HG02885 (cell line): ENCODE measurements at regions not wholly inside any gene's neighbourhood (a gene's known extent, or its start where the extent isn't known, plus 50 kb on each side); places are given as distances from the start of the nearest gene placed in this dataset.

Experiments
- ATAC-seq: cut with Tn5 transposase; IDR thresholded peaks from one replicate; pipeline ENCODE4 v1.9.1; 2021; ENCODE audit warnings: mild to moderate bottlenecking; ENCODE audit not compliant: unreplicated experiment, poor library complexity

GRCh38 chr4:182074139-182074538, 169.1 kb upstream of the TENM3 start:
- ATAC-seq: no peak

DNA sequence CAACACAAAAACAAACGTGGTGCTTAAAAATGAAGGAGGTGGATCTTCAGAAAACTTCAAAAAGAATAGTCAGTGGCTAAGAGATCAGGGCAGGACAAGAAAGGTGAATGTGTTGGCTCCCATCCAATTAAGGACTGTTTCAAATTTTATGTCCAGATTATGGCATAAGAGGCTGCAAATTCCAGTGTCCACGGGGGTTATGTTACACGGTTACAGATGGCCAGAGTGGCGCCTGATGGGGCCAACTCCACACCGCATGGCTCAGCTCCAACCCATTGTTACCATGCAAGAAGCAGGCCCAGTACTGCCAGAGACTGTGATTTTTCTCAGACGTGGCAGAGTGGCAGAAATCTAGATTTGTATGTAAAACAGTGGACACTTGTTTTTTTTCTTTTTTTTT, 168.4 kb upstream of the TENM3 start:
- ATAC-seq: no peak

- no peak for ATAC-seq
Observed at GRCh38 chr4:182082910-182083309, 160.3 kb upstream of the TENM3 start.

GRCh38 chr4:182083671-182084410, 159.4 kb upstream of the TENM3 start:
- ATAC-seq: no peak

- ATAC-seq: no peak
Observed at GRCh38 chr4:182085051-182085480, 158.1 kb upstream of the TENM3 start.

- ATAC-seq: no peak
Observed at GRCh38 chr4:182089326-182089725, 153.9 kb upstream of the TENM3 start.

- ATAC-seq: no peak
Observed at GRCh38 chr4:182090186-182090585, 153.0 kb upstream of the TENM3 start.

DNA sequence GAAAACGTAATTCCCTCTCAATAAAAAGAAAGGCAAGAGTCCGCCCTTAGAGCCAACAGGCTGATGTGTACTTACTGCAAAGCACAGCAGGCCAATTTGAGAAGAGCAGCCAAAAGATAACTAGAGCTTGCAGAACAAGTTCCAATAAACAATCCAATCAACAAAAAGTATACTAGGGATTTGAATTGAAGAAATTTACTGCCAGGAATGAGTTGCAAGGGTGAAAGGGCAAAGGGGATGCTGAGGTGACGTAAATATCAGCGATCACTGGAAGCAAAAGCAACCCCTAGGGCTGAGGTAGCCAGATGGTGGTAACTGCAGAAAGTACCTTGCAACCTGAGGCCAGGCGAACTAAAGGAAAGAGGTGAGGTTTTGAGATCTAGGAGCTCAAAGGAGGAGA, 152.1 kb upstream of the TENM3 start:
- no peak for ATAC-seq

GRCh38 chr4:182093431-182093831, 149.8 kb upstream of the TENM3 start:
- ATAC-seq: no peak

DNA sequence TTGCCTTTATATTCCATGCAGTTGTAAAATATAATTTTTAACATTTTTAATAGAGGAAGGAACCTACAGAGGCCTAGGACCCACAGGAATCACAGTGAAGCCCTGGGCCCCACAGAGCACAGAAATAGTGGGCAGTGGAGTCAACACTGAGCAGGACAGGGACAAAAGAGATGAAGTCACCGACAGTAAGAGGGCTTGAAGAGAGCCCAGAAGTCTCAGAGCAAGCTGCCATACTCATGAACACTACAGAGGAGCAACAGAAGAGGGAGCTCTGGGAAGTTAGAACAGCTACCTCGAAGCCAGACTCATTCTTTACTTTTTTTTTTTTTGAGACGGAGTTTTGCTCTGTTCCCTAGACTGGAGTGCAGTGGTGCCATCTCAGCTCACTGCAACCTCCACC, 149.3 kb upstream of the TENM3 start:
- ATAC-seq: no peak

GRCh38 chr4:182101618-182102017, 141.6 kb upstream of the TENM3 start:
- ATAC-seq: no peak

GRCh38 chr4:182102576-182102975, 140.6 kb upstream of the TENM3 start:
- ATAC-seq: no peak

- ATAC-seq: no peak
Observed at GRCh38 chr4:182103614-182104319, 139.4 kb upstream of the TENM3 start.

DNA sequence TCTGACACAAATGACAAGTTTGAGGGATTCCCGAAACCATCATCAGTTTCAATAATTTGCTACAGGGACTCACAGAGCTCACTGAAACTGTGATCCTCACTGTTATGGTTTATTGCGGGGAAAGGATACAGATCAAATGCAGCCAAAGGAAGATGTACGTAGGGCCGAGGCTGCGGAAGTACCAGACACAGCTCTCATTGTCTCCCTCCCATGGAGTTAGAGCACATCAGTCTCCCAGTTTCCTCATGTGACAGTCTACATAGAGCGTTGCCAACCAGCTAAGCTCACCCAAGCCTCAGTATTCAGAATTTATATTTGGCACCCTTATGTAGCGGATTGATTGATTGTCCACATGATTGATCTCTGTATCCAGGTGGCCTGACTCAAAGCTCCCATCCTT, 137.8 kb upstream of the TENM3 start:
- ATAC-seq: no peak

DNA sequence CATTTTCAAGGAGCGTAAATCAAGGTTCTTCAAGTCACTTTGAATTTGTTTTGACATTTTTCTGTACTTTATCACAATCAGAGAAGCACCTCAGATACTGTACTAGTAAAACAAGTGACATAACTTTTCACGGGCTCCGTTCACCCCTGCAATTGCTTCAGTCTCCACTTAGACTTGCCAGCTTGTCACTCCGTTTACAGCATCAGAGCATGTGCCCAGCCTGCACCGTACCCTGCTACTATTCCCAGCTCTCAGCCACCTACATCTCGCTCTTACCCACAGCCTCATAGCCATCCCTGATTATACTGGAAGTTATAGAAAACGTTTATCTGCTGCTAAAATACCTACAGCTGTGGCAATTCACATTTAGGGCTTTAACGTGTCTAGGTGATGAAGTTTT, 135.3 kb upstream of the TENM3 start:
- no peak for ATAC-seq

GRCh38 chr4:182111586-182111985, 131.6 kb upstream of the TENM3 start:
- ATAC-seq: no peak

GRCh38 chr4:182113779-182114178, 129.4 kb upstream of the TENM3 start:
- ATAC-seq: no peak

DNA sequence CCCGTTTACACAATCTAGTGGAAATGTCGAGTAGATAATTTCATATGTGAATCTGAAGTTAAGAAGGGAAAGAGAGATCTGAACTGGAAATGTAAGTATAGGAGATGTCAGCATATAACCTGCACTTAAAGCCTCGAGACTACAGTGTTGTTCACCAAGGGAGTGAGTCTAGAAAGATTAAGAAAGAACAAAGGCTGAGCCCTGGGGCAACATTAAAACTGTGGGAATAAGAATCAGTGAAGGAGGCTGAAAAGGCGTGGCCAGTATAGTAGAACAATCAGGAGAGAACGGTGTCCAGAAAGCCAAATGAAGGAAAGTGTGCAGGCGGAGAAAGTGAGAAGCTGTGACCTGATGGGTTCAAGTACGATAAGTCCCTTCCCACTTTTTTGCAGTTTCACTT, 118.8 kb upstream of the TENM3 start:
- ATAC-seq: no peak

- no peak for ATAC-seq
Observed at GRCh38 chr4:182126096-182126495, 117.1 kb upstream of the TENM3 start.

DNA sequence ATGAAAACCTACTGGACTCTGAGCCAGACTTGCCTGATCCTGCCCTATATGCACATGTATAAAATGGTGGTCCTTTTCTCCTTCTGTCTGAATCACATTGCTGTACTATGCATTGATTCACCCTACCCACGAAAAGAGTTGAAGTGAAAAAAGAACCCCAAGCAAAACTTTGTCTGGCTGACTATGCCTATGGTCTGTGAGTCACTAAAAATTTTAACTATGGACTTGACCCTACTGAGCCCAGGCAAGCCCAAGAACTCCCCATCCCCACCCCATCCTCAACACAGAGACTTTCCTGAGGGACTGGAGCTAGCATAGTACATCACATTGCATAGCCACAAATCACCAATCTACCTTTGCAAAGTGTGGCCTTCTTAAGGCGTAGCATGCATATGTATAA, 116.6 kb upstream of the TENM3 start:
- ATAC-seq: no peak

DNA sequence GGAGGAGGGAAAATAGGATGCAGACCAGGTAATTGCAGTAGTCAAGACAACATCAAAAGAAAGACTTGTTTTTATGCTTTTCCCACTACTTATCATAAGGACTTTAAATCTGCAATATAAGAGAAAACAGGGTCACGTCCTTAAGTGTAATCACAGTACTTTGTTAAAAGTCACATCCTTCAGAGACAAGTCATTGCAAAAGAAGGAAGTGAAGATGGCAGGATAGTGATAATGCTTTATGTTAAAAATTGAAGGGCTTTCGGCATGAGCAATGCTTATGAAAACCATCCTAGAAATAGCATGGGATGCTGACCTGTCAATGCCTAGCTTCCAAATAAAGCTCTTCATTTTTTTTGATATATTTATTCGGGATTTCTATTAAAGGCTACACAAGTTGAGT, 110.2 kb upstream of the TENM3 start:
- no peak for ATAC-seq

DNA sequence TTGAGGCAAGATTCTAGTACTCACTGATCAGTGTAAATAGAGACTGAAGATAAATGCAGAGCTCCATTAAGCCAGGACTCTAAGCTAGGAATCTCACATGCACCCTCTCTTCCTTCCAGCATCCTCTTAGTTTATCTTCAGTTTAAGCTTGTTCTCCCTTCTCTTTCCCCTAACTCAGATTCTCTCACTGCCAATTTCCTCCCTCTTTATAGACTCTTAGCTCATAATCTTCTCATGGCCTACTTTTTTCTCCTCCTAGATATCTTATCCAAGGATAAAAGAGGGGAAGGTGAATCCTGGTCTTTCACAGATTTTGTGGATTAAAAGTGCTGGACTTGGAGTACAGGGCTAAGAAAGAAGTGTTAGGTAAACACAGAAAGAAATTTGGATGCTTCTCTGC, 108.9 kb upstream of the TENM3 start:
- no peak for ATAC-seq
